ACC112 (cell line): ENCODE measurements at regions not wholly inside any gene's neighbourhood (a gene's known extent, or its start where the extent isn't known, plus 50 kb on each side); places are given as distances from the start of the nearest gene placed in this dataset.

Experiments
- H2AFZ ChIP-seq: fragments of 200-600 bp; sonication (generic); one replicate; pipeline ENCODE4 v1.6.0; 2017; ENCODE audit warnings: antibody characterized with exemption, low read length; ENCODE audit not compliant: unreplicated experiment
- H3K27ac ChIP-seq: fragments of 200-600 bp; sonication (generic); 2 replicates; pipeline ENCODE4 v1.5.1; 2014; ENCODE audit warnings: low read depth, mild to moderate bottlenecking, antibody characterized with exemption, low read length, moderate library complexity
- H3K27me3 ChIP-seq: fragments of 200-600 bp; sonication (generic); 2 replicates; pipeline ENCODE4 v1.6.1; 2014; ENCODE audit warnings: mild to moderate bottlenecking, antibody characterized with exemption, low read length, moderate library complexity, mixed read lengths; ENCODE audit not compliant: insufficient read depth
- H3K36me3 ChIP-seq: fragments of 200-600 bp; sonication (generic); 2 replicates; pipeline ENCODE4 v1.6.1; 2016; ENCODE audit warnings: mild to moderate bottlenecking, antibody characterized with exemption, low read length, moderate library complexity, mixed read lengths; ENCODE audit not compliant: insufficient read depth
- H3K4me1 ChIP-seq: fragments of 200-600 bp; sonication (generic); one replicate; pipeline ENCODE4 v1.6.1; 2016; ENCODE audit warnings: low read length, mixed read lengths; ENCODE audit not compliant: insufficient read depth, unreplicated experiment, control insufficient read depth
- H3K4me3 ChIP-seq: fragments of 200-600 bp; sonication (generic); 2 replicates; pipeline ENCODE4 v1.5.1; 2014; ENCODE audit warnings: mild to moderate bottlenecking, low read depth, low read length
- H3K79me2 ChIP-seq: fragments of 200-600 bp; sonication (generic); one replicate; pipeline ENCODE4 v1.6.0; 2016; ENCODE audit warnings: low read length; ENCODE audit not compliant: control insufficient read depth, unreplicated experiment, insufficient read depth

GRCh38 chr13:50334944-50335343 is 319.7 kb downstream of the KCNRG start:
- H3K4me1 ChIP-seq, result no peaks in the 10 kb centered on the region
- H2AFZ ChIP-seq, result no peak overlapping the region
- H3K4me3 ChIP-seq, result no peak overlapping the region
- no peak overlapping the region for H3K27ac ChIP-seq
- no peaks in the 10 kb centered on the region for H3K79me2 ChIP-seq
- H3K36me3 ChIP-seq, result no peaks in the 10 kb centered on the region
- no peaks in the 10 kb centered on the region for H3K27me3 ChIP-seq

- no peaks in the 10 kb centered on the region for H3K4me1 ChIP-seq
- H3K27ac ChIP-seq, result no peak overlapping the region
- no peaks in the 10 kb centered on the region for H3K36me3 ChIP-seq
- no peak overlapping the region for H3K4me3 ChIP-seq
- peaks cover 3% of the 10 kb centered on the region; the same call in 1 of the 2 replicates for H3K27me3 ChIP-seq
- no peak overlapping the region for H2AFZ ChIP-seq
- H3K79me2 ChIP-seq, result no peaks in the 10 kb centered on the region
Measured at GRCh38 chr13:50339271-50339670, 324.0 kb downstream of the KCNRG start.

- Histone ChIP-seq H3K4me3 (no peak overlapping the region), H3K27me3 (peaks cover 3% of the 10 kb centered on the region; the same call in 1 of the 2 replicates), H3K27ac (no peak overlapping the region), H3K36me3 (no peaks in the 10 kb centered on the region), H3K79me2 (no peaks in the 10 kb centered on the region), H3K4me1 (no peaks in the 10 kb centered on the region), H2AFZ (no peak overlapping the region)
Measured at GRCh38 chr13:50340146-50340545, 324.9 kb downstream of the KCNRG start.

- Histone ChIP-seq H3K27me3 (peaks cover 3% of the 10 kb centered on the region; the same call in 1 of the 2 replicates), H2AFZ (no peak overlapping the region), H3K4me3 (no peak overlapping the region), H3K27ac (no peak overlapping the region), H3K36me3 (no peaks in the 10 kb centered on the region), H3K79me2 (no peaks in the 10 kb centered on the region), H3K4me1 (no peaks in the 10 kb centered on the region)
Measured at GRCh38 chr13:50340551-50341287, 325.5 kb downstream of the KCNRG start.

- H3K27me3 ChIP-seq, result peaks cover 10% of the 10 kb centered on the region; the same call in 1 of the 2 replicates
- H3K36me3 ChIP-seq, result no peaks in the 10 kb centered on the region
- H3K79me2 ChIP-seq, result no peaks in the 10 kb centered on the region
- no peak overlapping the region for H2AFZ ChIP-seq
- no peak overlapping the region for H3K27ac ChIP-seq
- H3K4me1 ChIP-seq, result no peaks in the 10 kb centered on the region
- no peak overlapping the region for H3K4me3 ChIP-seq
Measured at GRCh38 chr13:50341526-50341925, 326.3 kb downstream of the KCNRG start.

GRCh38 chr13:50344717-50345116 is 329.5 kb downstream of the KCNRG start:
- H3K27me3 ChIP-seq, result peaks cover 22% of the 10 kb centered on the region; the same call in 1 of the 2 replicates
- H3K27ac ChIP-seq, result no peak overlapping the region
- H3K4me3 ChIP-seq, result no peak overlapping the region
- H3K4me1 ChIP-seq, result no peaks in the 10 kb centered on the region
- no peak overlapping the region for H2AFZ ChIP-seq
- H3K36me3 ChIP-seq, result no peaks in the 10 kb centered on the region
- no peaks in the 10 kb centered on the region for H3K79me2 ChIP-seq

GRCh38 chr13:50345804-50346203 is 330.6 kb downstream of the KCNRG start:
- Histone ChIP-seq H3K4me1 (no peaks in the 10 kb centered on the region), H3K4me3 (no peak overlapping the region), H3K36me3 (no peaks in the 10 kb centered on the region), H3K27me3 (peaks cover 22% of the 10 kb centered on the region; the same call in 1 of the 2 replicates), H3K79me2 (no peaks in the 10 kb centered on the region), H2AFZ (no peak overlapping the region), H3K27ac (no peak overlapping the region)

GRCh38 chr13:50348371-50348770 is 333.1 kb downstream of the KCNRG start:
- H3K36me3 ChIP-seq, result no peaks in the 10 kb centered on the region
- no peaks in the 10 kb centered on the region for H3K79me2 ChIP-seq
- no peak overlapping the region for H3K27ac ChIP-seq
- peaks cover 5% of the 10 kb centered on the region for H3K4me1 ChIP-seq
- no peak overlapping the region for H3K4me3 ChIP-seq
- H2AFZ ChIP-seq, result no peak overlapping the region
- peaks cover 20% of the 10 kb centered on the region; the same call in 1 of the 2 replicates for H3K27me3 ChIP-seq

GRCh38 chr13:50352720-50353480 is 337.7 kb downstream of the KCNRG start:
- no peaks in the 10 kb centered on the region for H3K36me3 ChIP-seq
- H3K4me3 ChIP-seq, result no peak overlapping the region
- H3K79me2 ChIP-seq, result no peaks in the 10 kb centered on the region
- H3K27ac ChIP-seq, result peak overlapping the region; percentile 35; the same call in 1 of the 2 replicates
- no peaks in the 10 kb centered on the region for H3K27me3 ChIP-seq
- H2AFZ ChIP-seq, result no peak overlapping the region
- H3K4me1 ChIP-seq, result peaks cover 15% of the 10 kb centered on the region

GRCh38 chr13:50353651-50354415 is 338.6 kb downstream of the KCNRG start:
- Histone ChIP-seq H3K79me2 (no peaks in the 10 kb centered on the region), H3K27ac (no peak overlapping the region), H3K36me3 (no peaks in the 10 kb centered on the region), H2AFZ (no peak overlapping the region), H3K27me3 (no peaks in the 10 kb centered on the region), H3K4me1 (peaks cover 15% of the 10 kb centered on the region), H3K4me3 (no peak overlapping the region)
